Activated CD8-positive, alpha-beta memory T cell treated with anti-CD3 and anti-CD28 coated beads, Interleukin-2, amount 50 U/mL, for 48 hours (primary cell): ENCODE measurements at regions not wholly inside any gene's neighbourhood (a gene's known extent, or its start where the extent isn't known, plus 50 kb on each side); places are given as distances from the start of the nearest gene placed in this dataset.
"Not testable (repeated sequence)": the region's sequence is repeated elsewhere in the genome, so short reads cannot be mapped to it uniquely, and the experiment has no call there.

Experiments used
- DNase-seq: peaks from one replicate; pipeline ENCODE4 v3.0.0-alpha.2; 2020

- DNase-seq = no peak
Observed at GRCh38 chr2:234405462-234405861, 91.4 kb downstream of the ARL4C start.

DNA sequence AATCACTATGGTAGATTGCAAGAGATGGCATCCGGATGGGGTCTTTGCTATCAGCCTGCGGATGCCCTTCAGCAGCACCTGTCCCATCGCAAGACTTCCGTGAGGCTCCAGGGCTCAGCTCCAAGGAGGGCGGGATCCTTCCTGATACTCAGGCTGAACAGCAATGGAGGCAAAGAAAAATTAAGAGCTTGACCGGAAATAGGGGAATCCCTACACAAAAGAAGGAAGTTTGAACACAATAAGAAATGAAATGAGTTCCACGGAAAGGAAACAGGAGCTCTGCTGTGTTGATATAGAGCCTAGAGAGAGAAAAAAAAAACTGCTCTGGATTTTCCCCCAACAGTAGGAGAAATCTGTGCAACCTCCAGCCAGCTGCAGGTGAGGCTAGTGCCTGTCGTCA, 91.9 kb downstream of the ARL4C start:
- no peak for DNase-seq

DNA sequence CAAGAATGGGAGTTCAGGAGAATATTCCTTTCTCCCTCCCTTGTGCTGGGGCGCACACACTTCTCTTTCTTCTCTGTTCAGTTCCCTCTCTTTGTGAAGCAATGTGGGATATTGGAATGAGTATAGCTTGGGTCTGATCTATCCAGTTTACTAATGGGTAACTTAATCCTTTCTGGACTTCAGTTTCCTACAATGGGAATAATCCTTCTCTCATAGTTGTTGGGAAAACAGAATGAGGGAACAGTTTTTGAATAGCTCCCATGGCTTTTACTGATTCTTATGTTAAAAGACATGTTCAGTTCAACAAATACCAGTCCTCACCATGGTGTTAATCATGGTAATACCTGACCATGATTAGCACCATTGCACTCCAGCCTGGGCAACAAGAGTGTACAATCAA, 93.1 kb downstream of the ARL4C start:
- no peak for DNase-seq

- no peak for DNase-seq
Observed at GRCh38 chr2:234403074-234403473, 93.8 kb downstream of the ARL4C start.

GRCh38 chr2:234401426-234401825, 95.5 kb downstream of the ARL4C start:
- no peak for DNase-seq

DNA sequence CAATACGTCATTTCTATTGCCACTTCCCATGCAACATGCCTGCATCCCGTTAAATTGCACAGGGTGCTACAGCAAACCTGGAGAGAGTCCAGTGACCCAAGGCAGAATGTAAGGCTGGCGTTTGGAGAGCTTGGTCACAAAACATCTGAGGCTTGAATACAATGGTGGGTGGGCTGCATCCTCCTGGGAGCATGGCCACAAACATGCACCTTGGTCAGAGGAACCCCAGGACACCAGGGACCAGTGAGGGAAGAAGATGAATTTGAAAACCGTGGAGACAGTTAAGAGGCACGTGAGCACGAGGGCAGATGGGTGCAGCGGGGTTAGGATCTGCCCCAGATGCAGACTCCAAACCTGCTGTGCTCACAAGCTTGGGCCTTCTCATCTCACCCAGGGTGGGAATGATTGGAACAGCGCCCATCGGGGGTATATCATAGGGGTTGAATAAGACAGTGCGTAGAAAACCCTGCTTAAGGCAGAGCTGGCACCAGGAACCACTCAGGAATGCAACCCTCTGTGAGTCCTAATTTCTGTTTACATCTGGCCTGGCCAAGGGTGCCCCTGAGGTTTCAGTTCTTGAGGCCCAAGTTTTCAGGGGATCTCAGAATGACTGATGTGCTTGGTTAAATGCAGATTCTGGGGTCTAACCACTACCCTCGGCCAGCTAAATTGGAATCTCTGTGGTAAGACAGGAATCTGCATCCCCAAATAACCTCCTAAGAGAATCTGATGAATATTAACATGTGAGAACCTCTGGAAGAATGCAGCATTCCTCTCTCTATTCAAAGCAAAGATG, 97.2 kb downstream of the ARL4C start:
- DNase-seq = no peak

DNA sequence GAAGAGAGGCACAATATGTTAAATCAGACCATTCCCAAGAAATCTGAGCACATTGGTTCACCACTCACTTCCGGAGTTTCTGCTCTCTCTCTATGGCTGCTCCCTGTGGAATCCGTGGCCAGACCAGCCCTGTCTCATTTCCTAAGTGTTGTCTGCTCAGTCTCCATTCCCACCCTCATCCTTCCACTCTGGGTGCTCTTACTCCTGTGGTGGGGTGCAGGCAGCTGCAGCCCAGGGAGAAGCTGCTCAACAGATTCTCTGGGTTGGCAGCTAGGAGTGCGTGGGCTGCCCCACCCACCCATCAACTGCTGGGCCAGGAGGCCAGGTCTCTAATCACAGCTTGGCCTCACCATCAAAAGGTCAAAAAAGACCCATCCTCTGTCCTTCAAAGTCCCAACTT, 98.3 kb downstream of the ARL4C start:
- DNase-seq = no peak

DNA sequence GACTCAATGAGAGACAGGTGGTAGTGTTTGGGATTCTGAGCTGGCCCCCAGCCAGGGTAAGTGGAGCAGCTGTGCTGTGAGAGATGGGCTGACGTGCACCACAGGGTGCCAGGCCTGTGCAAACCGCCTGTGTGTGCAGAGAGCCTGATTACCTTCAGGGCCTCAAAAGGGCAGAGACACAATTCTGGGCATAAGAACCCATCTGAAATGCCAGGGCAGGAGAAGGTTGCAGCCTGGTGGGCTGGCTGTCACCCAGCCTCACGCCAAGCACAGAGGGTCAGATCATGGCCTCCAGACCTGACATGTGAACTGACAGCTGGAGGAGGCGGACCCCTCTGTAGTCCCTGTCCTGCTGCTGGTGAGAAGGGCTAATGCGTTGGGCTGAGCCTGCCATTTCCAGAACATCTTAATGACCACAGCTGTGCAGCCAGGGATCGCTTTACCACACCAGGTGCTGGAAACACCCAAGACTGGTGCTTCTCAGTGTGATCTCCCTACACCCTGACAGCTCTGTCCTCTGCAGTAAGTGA, 100.9 kb downstream of the ARL4C start:
- DNase-seq = no peak

GRCh38 chr2:234394450-234394849, 102.4 kb downstream of the ARL4C start:
- no peak for DNase-seq

DNA sequence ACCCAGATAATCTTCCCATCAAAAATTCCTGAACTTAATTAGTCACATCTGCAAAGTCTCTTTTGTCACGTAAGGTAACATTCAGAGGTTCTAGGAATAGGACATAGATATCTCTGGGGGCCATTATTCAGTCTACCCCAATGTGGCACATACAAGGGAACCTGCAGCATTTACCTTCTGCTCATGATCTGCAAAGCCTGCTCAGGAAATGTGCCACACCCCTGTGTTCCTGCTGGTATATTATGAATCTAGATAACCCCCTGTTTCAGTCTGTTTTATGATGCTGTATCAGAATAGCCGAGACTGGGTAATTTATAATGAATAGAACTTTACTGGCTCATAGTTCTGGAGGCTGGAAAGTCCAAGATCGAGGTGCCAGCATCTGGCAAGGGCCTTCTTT, 103.5 kb downstream of the ARL4C start:
- no peak for DNase-seq

DNA sequence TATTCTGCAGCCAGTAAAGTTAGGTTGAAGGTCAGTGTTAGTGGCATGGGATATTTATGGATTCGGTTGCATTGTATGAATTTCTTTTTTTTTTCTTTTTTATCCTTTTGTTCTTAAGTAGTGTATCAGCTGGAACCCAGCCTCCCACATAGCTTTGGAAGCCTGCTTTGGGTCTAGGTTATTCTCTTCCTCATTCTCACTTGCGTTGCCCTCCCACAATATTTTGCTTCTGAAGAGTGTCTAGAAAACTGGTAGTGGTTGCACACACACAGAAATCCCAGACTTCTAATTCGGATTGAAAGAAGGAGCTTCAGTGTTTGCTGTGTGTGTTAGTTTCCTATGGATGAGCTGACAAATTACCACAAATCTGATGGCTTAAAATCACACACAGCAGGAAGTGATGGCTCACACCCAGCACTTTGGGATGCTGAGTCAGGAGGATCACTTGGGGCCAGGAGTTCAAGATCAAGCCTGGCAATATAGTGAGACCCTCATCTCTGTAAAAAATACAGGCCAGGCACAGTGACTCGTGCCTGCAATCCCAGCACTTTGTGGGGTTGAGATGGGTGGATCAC, 104.8 kb downstream of the ARL4C start:
- DNase-seq = no peak

GRCh38 chr2:234391625-234392024, 105.3 kb downstream of the ARL4C start:
- DNase-seq = no peak

GRCh38 chr2:234389661-234390060, 107.2 kb downstream of the ARL4C start:
- not testable (repeated sequence) for DNase-seq

DNA sequence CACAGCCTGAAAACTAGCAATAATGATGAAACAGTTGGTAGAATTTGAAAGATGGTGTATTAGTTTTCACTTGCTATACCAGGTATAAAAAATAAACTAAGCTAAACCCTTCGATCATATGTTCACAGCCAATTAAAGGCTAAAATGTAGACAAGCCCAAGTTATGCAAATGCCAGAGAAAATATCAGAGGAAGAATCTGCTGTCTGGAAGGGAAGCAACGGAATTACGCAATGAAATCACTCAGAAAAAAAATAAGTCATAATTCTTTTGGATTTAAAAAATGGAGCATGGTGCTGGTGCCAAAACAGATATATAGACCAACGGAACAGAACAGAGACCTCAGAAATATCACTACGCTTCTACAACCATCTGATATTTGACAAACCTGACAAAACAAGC, 108.3 kb downstream of the ARL4C start:
- DNase-seq = no peak

GRCh38 chr2:234386971-234387370, 109.9 kb downstream of the ARL4C start:
- DNase-seq = no peak

- no peak for DNase-seq
Observed at GRCh38 chr2:234382131-234382530, 114.8 kb downstream of the ARL4C start.

DNA sequence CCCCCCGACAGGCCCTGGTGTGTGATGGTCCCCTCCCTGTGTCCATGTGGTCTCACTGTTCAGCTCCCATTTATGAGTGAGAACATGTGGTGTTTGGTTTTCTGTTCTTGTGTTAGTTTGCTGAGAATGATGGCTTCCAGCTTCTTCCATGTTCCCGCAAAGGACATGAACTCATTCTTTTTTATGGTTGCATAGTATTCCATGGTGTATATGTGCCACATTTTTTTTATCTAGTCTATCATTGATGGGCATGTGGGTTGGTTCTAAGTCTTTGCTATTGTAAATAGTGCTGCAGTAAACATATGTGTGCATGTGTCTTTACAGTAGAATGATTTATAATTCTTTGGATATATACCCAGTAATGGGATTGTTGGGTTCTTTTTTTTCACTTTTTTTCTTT, 117.9 kb downstream of the ARL4C start:
- DNase-seq = not testable (repeated sequence)

DNA sequence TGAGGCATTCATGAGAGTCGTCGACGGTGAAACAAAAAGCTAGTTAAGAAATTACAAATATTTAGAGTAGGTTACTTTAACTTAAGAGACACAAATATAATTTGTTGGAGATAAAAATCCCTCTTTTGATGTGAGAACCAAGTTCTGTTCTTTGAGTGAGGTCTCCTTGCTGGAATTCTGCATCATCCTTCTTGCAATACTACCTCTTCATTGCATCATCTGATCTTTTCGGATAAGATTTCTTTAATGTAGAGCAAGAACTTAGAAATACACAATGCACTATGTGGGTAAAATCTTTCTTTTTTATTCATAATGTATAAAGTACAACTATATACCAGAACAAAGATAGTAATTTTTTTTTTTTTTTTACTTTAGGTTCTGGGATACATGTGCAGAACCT, 118.4 kb downstream of the ARL4C start:
- DNase-seq = no peak

DNA sequence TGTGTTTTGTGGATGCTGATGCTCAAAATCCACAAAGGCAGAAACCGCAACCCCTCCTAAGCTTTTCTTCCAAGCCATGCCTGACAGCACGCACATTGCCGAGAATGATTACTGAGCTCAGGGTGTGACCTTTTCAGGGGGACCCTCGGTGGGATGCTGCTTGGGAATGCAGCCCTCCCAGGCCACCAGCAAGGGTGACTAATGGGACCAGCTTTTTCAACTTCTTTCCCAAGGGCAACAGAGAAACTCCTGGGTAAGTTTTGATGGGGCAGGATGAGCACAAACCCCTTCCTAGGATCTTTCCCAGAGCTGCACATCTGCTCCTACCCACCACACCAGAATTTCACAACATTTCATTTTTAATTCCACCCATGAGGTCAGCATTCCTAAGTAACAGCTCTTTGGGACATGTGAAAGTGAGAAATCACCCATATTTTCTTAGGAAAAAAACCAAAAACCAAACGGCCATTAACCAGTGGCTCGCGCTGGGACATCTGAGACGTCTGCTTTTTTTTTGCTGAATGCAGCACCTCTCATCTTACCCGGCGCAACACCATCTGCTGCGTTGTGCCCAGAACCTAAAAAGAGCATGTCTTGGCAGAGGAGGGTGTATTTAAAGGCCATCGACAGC, 119.0 kb downstream of the ARL4C start:
- no peak for DNase-seq

DNA sequence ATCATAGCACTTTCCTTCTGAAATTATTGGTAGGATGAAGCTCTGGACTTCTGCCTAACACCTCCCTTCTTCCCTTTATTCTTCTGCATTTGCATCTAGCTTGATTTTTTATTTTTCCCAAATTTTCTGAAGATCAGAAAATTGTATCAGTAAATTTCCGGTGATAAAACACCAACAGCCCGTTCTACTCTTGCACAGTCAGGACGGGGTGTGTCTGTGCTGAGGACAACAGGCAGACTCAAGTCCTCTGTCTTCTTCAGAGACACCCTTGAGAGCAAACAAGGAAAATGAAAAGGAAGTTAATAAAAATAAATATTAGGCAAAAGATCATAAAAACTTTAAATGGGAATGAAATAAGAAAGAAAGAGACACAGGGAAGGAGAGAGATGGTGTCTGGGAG, 120.7 kb downstream of the ARL4C start:
- no peak for DNase-seq

- no peak for DNase-seq
Observed at GRCh38 chr2:234375176-234375880, 121.6 kb downstream of the ARL4C start.

DNA sequence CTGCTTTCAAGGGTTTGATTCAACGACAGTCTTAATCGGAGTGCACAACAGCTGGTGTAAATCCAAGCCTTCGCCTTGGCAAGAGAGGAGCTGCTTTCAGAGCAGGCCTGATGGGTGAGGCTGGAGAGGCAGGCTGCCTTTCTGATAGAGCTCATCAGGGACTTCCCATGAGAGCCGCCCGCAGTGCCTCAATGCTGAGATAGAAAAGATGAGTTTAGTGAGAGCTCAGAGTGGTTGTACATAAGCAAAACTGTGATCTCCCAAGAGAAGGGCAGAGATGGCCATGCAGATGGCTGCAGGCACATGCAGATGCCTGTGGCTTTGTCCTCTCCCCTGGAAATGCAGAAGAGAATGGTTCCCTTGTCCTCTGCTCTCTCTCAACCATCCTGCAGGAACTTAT, 122.1 kb downstream of the ARL4C start:
- no peak for DNase-seq

DNA sequence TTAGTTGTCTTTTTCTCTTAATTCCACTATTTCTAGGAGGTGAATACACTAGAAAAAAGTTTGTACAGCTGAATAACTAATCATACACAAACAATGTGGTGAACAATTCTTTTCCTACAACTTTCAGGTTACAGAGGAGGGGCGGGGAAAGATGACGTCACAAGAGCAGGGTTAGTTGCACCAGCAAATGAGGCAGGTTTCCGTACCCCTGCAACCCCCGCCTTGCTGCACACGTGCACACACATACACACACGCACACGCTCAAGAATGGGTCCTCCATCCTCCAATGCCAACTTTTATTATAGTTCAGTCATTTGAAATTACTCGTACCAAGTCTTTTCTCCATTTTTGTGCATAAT, 122.8 kb downstream of the ARL4C start:
- DNase-seq = no peak
